SK-N-SH (cell line): ENCODE measurements at regions not wholly inside any gene's neighbourhood (a gene's known extent, or its start where the extent isn't known, plus 50 kb on each side); places are given as distances from the start of the nearest gene placed in this dataset.

Source experiments
- CTCF ChIA-PET: fragments of 300-600, 350-600 bp; formaldehyde crosslinking; extraction: SDS; loops from one replicate; lab custom pipeline; 2021; lab: Yijun Ruan, JAX
- POLR2A ChIA-PET: fragments of 350-600 bp; sonication (Branson Sonifier 250); formaldehyde crosslinking; extraction: SDS; loops from one replicate; lab custom pipeline; 2020; ENCODE audit warnings: antibody characterized with exemption, inconsistent platforms; lab: Yijun Ruan, JAX
- DNase-seq: peaks from one replicate; pipeline ENCODE4 v3.0.0; 2012
- H2AFZ ChIP-seq: fragments of 200-600 bp; sonication (generic); 2 replicates; pipeline ENCODE4 v1.8.1; 2016; ENCODE audit warnings: antibody characterized with exemption, mild to moderate bottlenecking, low read depth
- H3F3A ChIP-seq: fragments of 200-600 bp; sonication (generic); replicated peaks from 2 replicates; pipeline ENCODE3; 2016; ENCODE audit warnings: antibody characterized with exemption, mild to moderate bottlenecking; ENCODE audit not compliant: insufficient read depth
- H3K27ac ChIP-seq, 2 experiments: fragments of 200-500 bp in 1 of 2; fragments of 200-600 bp in 1 of 2; sonication (Bioruptor generic) in 1 of 2; sonication (generic), shearing (Covaris generic) in 1 of 2; 2 replicates each; pipeline versions ENCODE4 v1.5.1 to v1.6.1; 2014 to 2016; ENCODE audit warnings: low read depth in 2 of 2, inconsistent platforms in 1 of 2, low read length in 1 of 2, mild to moderate bottlenecking in 1 of 2, mixed read lengths in 1 of 2
- H3K27me3 ChIP-seq: fragments of 200-600 bp; sonication (generic), shearing (Covaris generic); 2 replicates; pipeline ENCODE4 v1.6.1; 2016; ENCODE audit warnings: mixed run types; ENCODE audit not compliant: insufficient read depth
- H3K36me3 ChIP-seq, 2 experiments: fragments of 200-500 bp in 1 of 2; fragments of 200-600 bp in 1 of 2; sonication (Bioruptor generic) in 1 of 2; sonication (generic) in 1 of 2; replicated peaks in 1 of 2; 2 replicates each; pipeline versions ENCODE3 to v1.5.1; 2014 to 2016; ENCODE audit warnings: low read length in 1 of 2, mild to moderate bottlenecking in 1 of 2; ENCODE audit not compliant: insufficient read depth in 2 of 2, control insufficient read depth in 1 of 2
- H3K4me1 ChIP-seq, 2 experiments: fragments of 200-500 bp in 1 of 2; fragments of 200-600 bp in 1 of 2; sonication (Bioruptor generic) in 1 of 2; sonication (generic), shearing (Covaris generic) in 1 of 2; 2 replicates each; pipeline versions ENCODE4 v1.5.1 to v1.6.1; 2014 to 2016; ENCODE audit warnings: low read depth in 1 of 2, low read length in 1 of 2, mixed run types in 1 of 2; ENCODE audit not compliant: insufficient read depth in 2 of 2, control insufficient read depth in 1 of 2
- H3K4me2 ChIP-seq: fragments of 200-600 bp; sonication (generic), shearing (Covaris generic); 2 replicates; pipeline ENCODE4 v1.6.1; 2017; ENCODE audit warnings: mixed run types
- H3K4me3 ChIP-seq, 2 experiments: fragments of 200-500 bp in 1 of 2; fragments of 200-600 bp in 1 of 2; sonication (Bioruptor generic) in 1 of 2; sonication (generic), shearing (Covaris generic) in 1 of 2; 2 replicates each; pipeline versions ENCODE4 v1.5.1 to v1.8.1; 2014 to 2016; ENCODE audit warnings: low read depth in 2 of 2, inconsistent platforms in 1 of 2, low read length in 1 of 2, mild to moderate bottlenecking in 1 of 2, mixed read lengths in 1 of 2, moderate library complexity in 1 of 2
- H3K79me2 ChIP-seq: fragments of 200-600 bp; sonication (generic); 2 replicates; pipeline ENCODE4 v1.8.1; 2017; ENCODE audit warnings: mild to moderate bottlenecking; ENCODE audit not compliant: insufficient read depth
- H3K9ac ChIP-seq: fragments of 200-600 bp; sonication (generic); 2 replicates; pipeline ENCODE4 v1.6.1; 2017; ENCODE audit warnings: mixed run types
- H3K9me2 ChIP-seq: fragments of 200-600 bp; sonication (generic); 2 replicates; pipeline ENCODE4 v1.6.1; 2017; ENCODE audit warnings: mixed run types
- H3K9me3 ChIP-seq: fragments of 200-600 bp; sonication (generic); 2 replicates; pipeline ENCODE4 v1.6.1; 2017; ENCODE audit warnings: mixed run types, mild to moderate bottlenecking, moderate library complexity
- H4K20me1 ChIP-seq: fragments of 200-600 bp; sonication (generic); 2 replicates; pipeline ENCODE4 v1.6.1; 2017; ENCODE audit warnings: mild to moderate bottlenecking, mixed run types; ENCODE audit not compliant: insufficient read depth
- EZH2phosphoT487 ChIP-seq: fragments of 200-600 bp; sonication (generic); IDR thresholded peaks from 2 replicates; pipeline ENCODE4 v1.6.1; 2017; ENCODE audit warnings: low read depth, mixed run types, mild to moderate bottlenecking, antibody characterized with exemption, moderate library complexity, borderline replicate concordance
- GABPA ChIP-seq: IDR thresholded peaks from 2 replicates; pipeline ENCODE4 v1.4.0; 2012; ENCODE audit warnings: low read depth, mild to moderate bottlenecking
- NFIC ChIP-seq: IDR thresholded peaks from 2 replicates; pipeline ENCODE4 v1.4.0; 2012; ENCODE audit warnings: borderline replicate concordance
- POLR2AphosphoS5 ChIP-seq: IDR thresholded peaks from 2 replicates; pipeline ENCODE4 v1.6.1; 2012; ENCODE audit warnings: low read depth, low read length
- RAD21 ChIP-seq: IDR thresholded peaks from 2 replicates; pipeline ENCODE4 v1.6.1; 2012; ENCODE audit warnings: mild to moderate bottlenecking, low read length
- RFX5 ChIP-seq: IDR thresholded peaks from 2 replicates; pipeline ENCODE4 v1.6.1; 2012; ENCODE audit warnings: mild to moderate bottlenecking, improper control_type of control experiment, low read length
- SMC3 ChIP-seq: IDR thresholded peaks from 2 replicates; pipeline ENCODE4 v1.6.1; 2012; ENCODE audit warnings: low read depth, low read length, improper control_type of control experiment
- YY1 ChIP-seq: IDR thresholded peaks from 2 replicates; pipeline ENCODE4 v1.4.0; 2012; ENCODE audit warnings: low read depth, mild to moderate bottlenecking
- WGBS: methylation state at CpG from one replicate; pipeline ENCODE4 v1.1.6; 2017; ENCODE audit warnings: low lambda C conversion rate; 5-methylcytosine and 5-hydroxymethylcytosine counted together
- TF ChIP-seq, protein P1 (sequence below): fragments of 150-350 bp; IDR thresholded peaks from 2 replicates; pipeline ENCODE4 v1.6.1; 2016; ENCODE audit warnings: mild to moderate bottlenecking, low read depth, low read length
- TF ChIP-seq, protein P2 (sequence below): IDR thresholded peaks from 2 replicates; pipeline ENCODE4 v1.6.1; 2012; ENCODE audit warnings: mild to moderate bottlenecking, low read depth, low read length, moderate library complexity
- TF ChIP-seq, protein P3 (sequence below): IDR thresholded peaks from 2 replicates; pipeline ENCODE4 v1.4.0; 2012; ENCODE audit warnings: low read depth, borderline replicate concordance

DNA sequence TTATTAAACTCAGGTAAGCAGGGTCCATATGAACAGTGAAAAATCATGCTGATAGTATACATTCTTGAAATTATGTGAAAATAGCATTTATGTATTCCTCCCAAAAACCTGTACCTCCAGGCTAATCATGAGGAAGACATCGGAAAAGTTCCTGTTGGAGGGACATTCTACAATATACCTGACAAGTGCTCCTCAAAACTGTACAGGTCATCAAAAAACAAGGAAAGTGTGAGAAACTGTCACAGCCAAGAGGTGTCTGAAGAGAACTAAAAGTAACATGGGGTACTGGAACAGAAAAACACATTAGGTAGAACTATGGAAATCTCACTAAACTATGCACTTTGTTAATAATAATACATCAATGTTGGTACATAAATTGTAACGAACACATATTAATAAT, 326.7 kb downstream of the CRPPA start:
- no peak for TF ChIP-seq SMC3
- TF ChIP-seq, protein P1, sequence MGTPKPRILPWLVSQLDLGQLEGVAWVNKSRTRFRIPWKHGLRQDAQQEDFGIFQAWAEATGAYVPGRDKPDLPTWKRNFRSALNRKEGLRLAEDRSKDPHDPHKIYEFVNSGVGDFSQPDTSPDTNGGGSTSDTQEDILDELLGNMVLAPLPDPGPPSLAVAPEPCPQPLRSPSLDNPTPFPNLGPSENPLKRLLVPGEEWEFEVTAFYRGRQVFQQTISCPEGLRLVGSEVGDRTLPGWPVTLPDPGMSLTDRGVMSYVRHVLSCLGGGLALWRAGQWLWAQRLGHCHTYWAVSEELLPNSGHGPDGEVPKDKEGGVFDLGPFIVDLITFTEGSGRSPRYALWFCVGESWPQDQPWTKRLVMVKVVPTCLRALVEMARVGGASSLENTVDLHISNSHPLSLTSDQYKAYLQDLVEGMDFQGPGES, result no peak
- TF ChIP-seq POLR2AphosphoS5, result no peak
- no peak for TF ChIP-seq YY1
- TF ChIP-seq GABPA, result no peak
- no peak for TF ChIP-seq EZH2phosphoT487
- H3K79me2 ChIP-seq, result no peaks in the 10 kb centered on the region
- H3K9me2 ChIP-seq, result no peaks in the 10 kb centered on the region
- no peak overlapping the region for H3K4me2 ChIP-seq
- peaks cover 0 to 2% of the 10 kb centered on the region in 2 experiments; a peak in 1 of 4 replicates for H3K4me1 ChIP-seq
- no peaks in the 10 kb centered on the region for H3K9me3 ChIP-seq
- no peak overlapping the region for H3K4me3 ChIP-seq
- ChIA-PET POLR2A (no interaction called here), CTCF (interaction anchor here (4.3 kb wide), 1 partner anchor 16 kb away, joined by 35 read pairs; no protein-coding TSS in a partner anchor)
- DNase-seq, result no peak
- no peaks in the 10 kb centered on the region for H4K20me1 ChIP-seq
- H3K9ac ChIP-seq, result no peak overlapping the region
- H3F3A ChIP-seq, result no peaks in the 10 kb centered on the region
- no peaks in the 10 kb centered on the region for H3K27me3 ChIP-seq
- H3K27ac ChIP-seq, result no peak overlapping the region
- no peak overlapping the region for H2AFZ ChIP-seq
- WGBS, result 24% methylated on average over 2 of the region's 2 CpGs
- H3K36me3 ChIP-seq, result no peaks in the 10 kb centered on the region

DNA sequence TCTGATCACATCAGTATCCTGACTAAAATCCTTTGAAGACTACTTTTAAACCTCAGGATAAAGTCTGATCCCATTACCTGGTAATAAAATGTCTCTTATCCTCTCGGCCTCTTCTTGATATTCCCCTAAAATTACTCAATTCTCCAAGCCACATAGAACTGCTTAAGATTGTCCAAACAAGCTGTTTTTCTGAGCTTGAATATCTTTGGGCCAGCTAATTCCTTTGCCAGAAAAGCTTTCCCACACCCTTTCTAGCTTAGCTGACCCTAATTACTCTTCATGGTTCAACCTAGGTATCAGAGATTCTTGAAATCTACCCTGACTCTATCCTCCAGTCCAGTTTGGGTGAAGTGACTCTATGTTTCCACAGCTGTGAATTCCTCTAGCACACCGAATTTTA, 328.6 kb downstream of the CRPPA start:
- H4K20me1 ChIP-seq, result no peaks in the 10 kb centered on the region
- H3K4me1 ChIP-seq, result peaks cover 0 to 2% of the 10 kb centered on the region in 2 experiments; a peak in 1 of 4 replicates
- POLR2A ChIA-PET, result no interaction called here
- no peak overlapping the region for H3K4me3 ChIP-seq
- 20% methylated on average over 2 of the region's 2 CpGs for whole genome bisulfite sequencing
- no peak overlapping the region for H2AFZ ChIP-seq
- H3K36me3 ChIP-seq, result no peaks in the 10 kb centered on the region
- H3K79me2 ChIP-seq, result no peaks in the 10 kb centered on the region
- H3K27ac ChIP-seq, result no peak overlapping the region
- DNase-seq, result no peak
- CTCF ChIA-PET, result interaction anchor here (1.0 to 2.4 kb wide), 4 partner anchors 9 to 21 kb away, joined by 3 to 8 read pairs (median 4); no protein-coding TSS in a partner anchor
- no peaks in the 10 kb centered on the region for H3F3A ChIP-seq
- H3K9me2 ChIP-seq, result no peaks in the 10 kb centered on the region
- H3K4me2 ChIP-seq, result no peak overlapping the region
- H3K9ac ChIP-seq, result no peak overlapping the region
- TF ChIP-seq NFIC (no peak), RFX5 (no peak), RAD21 (no peak), SMC3 (no peak), YY1 (no peak)
- TF ChIP-seq, protein P2, sequence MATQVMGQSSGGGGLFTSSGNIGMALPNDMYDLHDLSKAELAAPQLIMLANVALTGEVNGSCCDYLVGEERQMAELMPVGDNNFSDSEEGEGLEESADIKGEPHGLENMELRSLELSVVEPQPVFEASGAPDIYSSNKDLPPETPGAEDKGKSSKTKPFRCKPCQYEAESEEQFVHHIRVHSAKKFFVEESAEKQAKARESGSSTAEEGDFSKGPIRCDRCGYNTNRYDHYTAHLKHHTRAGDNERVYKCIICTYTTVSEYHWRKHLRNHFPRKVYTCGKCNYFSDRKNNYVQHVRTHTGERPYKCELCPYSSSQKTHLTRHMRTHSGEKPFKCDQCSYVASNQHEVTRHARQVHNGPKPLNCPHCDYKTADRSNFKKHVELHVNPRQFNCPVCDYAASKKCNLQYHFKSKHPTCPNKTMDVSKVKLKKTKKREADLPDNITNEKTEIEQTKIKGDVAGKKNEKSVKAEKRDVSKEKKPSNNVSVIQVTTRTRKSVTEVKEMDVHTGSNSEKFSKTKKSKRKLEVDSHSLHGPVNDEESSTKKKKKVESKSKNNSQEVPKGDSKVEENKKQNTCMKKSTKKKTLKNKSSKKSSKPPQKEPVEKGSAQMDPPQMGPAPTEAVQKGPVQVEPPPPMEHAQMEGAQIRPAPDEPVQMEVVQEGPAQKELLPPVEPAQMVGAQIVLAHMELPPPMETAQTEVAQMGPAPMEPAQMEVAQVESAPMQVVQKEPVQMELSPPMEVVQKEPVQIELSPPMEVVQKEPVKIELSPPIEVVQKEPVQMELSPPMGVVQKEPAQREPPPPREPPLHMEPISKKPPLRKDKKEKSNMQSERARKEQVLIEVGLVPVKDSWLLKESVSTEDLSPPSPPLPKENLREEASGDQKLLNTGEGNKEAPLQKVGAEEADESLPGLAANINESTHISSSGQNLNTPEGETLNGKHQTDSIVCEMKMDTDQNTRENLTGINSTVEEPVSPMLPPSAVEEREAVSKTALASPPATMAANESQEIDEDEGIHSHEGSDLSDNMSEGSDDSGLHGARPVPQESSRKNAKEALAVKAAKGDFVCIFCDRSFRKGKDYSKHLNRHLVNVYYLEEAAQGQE, result no peak
- TF ChIP-seq, protein P3, sequence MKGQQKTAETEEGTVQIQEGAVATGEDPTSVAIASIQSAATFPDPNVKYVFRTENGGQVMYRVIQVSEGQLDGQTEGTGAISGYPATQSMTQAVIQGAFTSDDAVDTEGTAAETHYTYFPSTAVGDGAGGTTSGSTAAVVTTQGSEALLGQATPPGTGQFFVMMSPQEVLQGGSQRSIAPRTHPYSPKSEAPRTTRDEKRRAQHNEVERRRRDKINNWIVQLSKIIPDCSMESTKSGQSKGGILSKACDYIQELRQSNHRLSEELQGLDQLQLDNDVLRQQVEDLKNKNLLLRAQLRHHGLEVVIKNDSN, result no peak
- TF ChIP-seq, all 33 proteins: peak for 0
- H3K27me3 ChIP-seq, result no peaks in the 10 kb centered on the region
- H3K9me3 ChIP-seq, result no peaks in the 10 kb centered on the region
